ENCODE measurements at regions not wholly inside any gene's neighbourhood (a gene's known extent, or its start where the extent isn't known, plus 50 kb on each side); places are given as distances from the start of the nearest gene placed in this dataset.

GRCh38 chr3:5296362-5296761 lies 108.9 kb downstream of the EDEM1 start:
- H3K27me3 ChIP-seq: no peaks in the 10 kb centered on the region
- H3K36me3 ChIP-seq: no peaks in the 10 kb centered on the region
- H3K4me1 ChIP-seq: no peaks in the 10 kb centered on the region
- no peak for DNase-seq (ENCODE audit: low spot score in 2 of 2)
- no peak overlapping the region for H3K4me3 ChIP-seq
- TF ChIP-seq EP300 (IDR thresholded peaks at IDR 0.05): no peak
- TF ChIP-seq POLR2A (IDR thresholded peaks at IDR 0.05): no peak
- no peak for TF ChIP-seq CTCF (IDR thresholded peaks at IDR 0.05)
- H3K9me3 ChIP-seq: no peaks in the 10 kb centered on the region
- WGBS, 2 donors: 88 to 91% methylated on average over 2 of the region's 2 CpGs
- no peak overlapping the region for H3K27ac ChIP-seq

DNA sequence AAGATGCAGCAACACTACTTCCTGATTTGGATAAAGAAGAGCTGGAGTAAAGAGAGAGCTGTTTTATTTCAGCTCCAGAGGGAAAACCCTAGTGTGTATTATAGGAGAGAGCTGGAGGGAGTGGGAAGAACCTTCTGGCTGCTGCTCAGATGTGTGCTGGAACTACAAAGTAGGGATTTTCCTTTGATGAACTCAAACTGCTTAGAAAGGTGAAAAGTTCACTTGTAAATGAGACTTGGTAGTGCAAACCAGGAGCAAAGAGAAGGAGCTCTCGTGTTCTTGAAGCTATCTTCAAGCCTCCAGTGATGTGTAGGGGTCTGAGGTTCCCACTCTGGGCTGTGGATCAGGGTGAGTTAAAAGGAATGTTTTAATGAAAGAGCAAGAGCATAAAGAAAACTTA lies 110.4 kb downstream of the EDEM1 start:
- H3K9me3 ChIP-seq: no peaks in the 10 kb centered on the region
- no peak for TF ChIP-seq POLR2A (IDR thresholded peaks at IDR 0.05)
- no peak for TF ChIP-seq EP300 (IDR thresholded peaks at IDR 0.05)
- TF ChIP-seq CTCF (IDR thresholded peaks at IDR 0.05): no peak
- no peak overlapping the region for H3K27ac ChIP-seq
- H3K27me3 ChIP-seq: no peaks in the 10 kb centered on the region
- WGBS, 2 donors: 26 to 43% methylated on average over 1 of the region's 1 CpG
- no peaks in the 10 kb centered on the region for H3K36me3 ChIP-seq
- H3K4me3 ChIP-seq: no peak overlapping the region
- no peak for DNase-seq (ENCODE audit: low spot score in 2 of 2)
- no peaks in the 10 kb centered on the region for H3K4me1 ChIP-seq

DNA sequence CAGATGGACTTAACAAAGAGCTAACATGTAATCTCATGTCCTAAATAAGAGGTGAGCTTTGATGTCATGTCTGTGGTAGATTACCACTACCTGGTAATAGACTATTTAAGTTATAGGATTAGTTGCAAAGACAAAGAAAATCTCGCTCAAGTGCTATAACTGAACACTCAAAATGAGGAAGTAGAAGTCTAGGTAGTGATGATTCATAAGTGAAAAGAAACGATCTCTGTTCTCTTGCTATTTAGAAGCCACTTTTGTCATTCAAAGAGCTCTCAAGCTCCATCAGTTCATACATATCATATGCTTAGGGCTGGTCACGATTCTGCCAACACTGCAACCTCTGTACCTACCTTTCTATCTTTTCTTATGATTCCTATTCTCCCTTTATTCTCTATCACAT lies 110.9 kb downstream of the EDEM1 start:
- Histone ChIP-seq H3K4me1 (no peaks in the 10 kb centered on the region), H3K36me3 (no peaks in the 10 kb centered on the region), H3K27me3 (no peaks in the 10 kb centered on the region), H3K4me3 (no peak overlapping the region), H3K9me3 (no peaks in the 10 kb centered on the region), H3K27ac (no peak overlapping the region)
- TF ChIP-seq POLR2A (IDR thresholded peaks at IDR 0.05) (no peak), EP300 (IDR thresholded peaks at IDR 0.05) (no peak), CTCF (IDR thresholded peaks at IDR 0.05) (no peak)
- 58 to 69% methylated on average over 3 of the region's 3 CpGs for WGBS, 2 donors
- DNase-seq (ENCODE audit: low spot score in 2 of 2): no peak

DNA sequence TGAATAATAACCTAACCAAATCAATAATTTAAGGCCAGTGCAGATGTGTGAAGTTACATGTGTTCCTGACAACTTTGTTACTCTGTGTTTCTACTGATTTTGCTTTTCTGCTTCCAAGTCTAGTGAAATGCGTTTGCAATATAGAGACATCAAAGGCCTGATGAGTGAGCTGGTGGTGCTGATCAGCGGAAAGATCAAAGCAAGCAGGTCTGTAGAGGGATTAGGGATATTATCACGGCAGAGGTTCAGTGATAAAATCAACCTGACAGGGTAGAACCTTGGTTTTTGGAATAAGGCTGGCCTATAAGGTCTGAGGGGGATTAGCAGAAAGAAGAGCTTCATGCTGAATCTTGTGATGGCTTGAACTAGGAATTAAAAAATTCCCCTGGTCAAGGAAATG lies 111.7 kb downstream of the EDEM1 start:
- H3K4me3 ChIP-seq: no peak overlapping the region
- H3K36me3 ChIP-seq: no peaks in the 10 kb centered on the region
- WGBS, 2 donors: 62 to 68% methylated on average over 3 of the region's 3 CpGs
- H3K9me3 ChIP-seq: no peaks in the 10 kb centered on the region
- H3K27me3 ChIP-seq: no peaks in the 10 kb centered on the region
- H3K4me1 ChIP-seq: no peaks in the 10 kb centered on the region
- H3K27ac ChIP-seq: no peak overlapping the region
- no peak for DNase-seq (ENCODE audit: low spot score in 2 of 2)
- TF ChIP-seq CTCF (IDR thresholded peaks at IDR 0.05): no peak
- TF ChIP-seq EP300 (IDR thresholded peaks at IDR 0.05): no peak
- no peak for TF ChIP-seq POLR2A (IDR thresholded peaks at IDR 0.05)

- WGBS, 2 donors: 94 to 99% methylated on average over 4 of the region's 4 CpGs
- Histone ChIP-seq H3K4me1 (no peaks in the 10 kb centered on the region), H3K4me3 (no peak overlapping the region), H3K9me3 (no peaks in the 10 kb centered on the region), H3K27me3 (no peaks in the 10 kb centered on the region), H3K27ac (no peak overlapping the region), H3K36me3 (no peaks in the 10 kb centered on the region)
- no peak for TF ChIP-seq EP300 (IDR thresholded peaks at IDR 0.05)
- DNase-seq (ENCODE audit: low spot score in 2 of 2): no peak
These were observed 113.1 kb downstream of the EDEM1 start for GRCh38 chr3:5300638-5301037.

- 55 to 65% methylated on average over 7 of the region's 7 CpGs for WGBS, 2 donors
- H3K27ac ChIP-seq: no peak overlapping the region
- no peaks in the 10 kb centered on the region for H3K36me3 ChIP-seq
- TF ChIP-seq EP300 (IDR thresholded peaks at IDR 0.05): no peak
- no peak for TF ChIP-seq CTCF (IDR thresholded peaks at IDR 0.05)
- TF ChIP-seq POLR2A (IDR thresholded peaks at IDR 0.05): no peak
- H3K4me1 ChIP-seq: no peaks in the 10 kb centered on the region
- H3K27me3 ChIP-seq: no peaks in the 10 kb centered on the region
- no peaks in the 10 kb centered on the region for H3K9me3 ChIP-seq
- H3K4me3 ChIP-seq: no peak overlapping the region
- DNase-seq (ENCODE audit: low spot score in 2 of 2): no peak
These were observed 114.3 kb downstream of the EDEM1 start for GRCh38 chr3:5301651-5302297.
